GM18861 (cell line): ENCODE measurements at regions not wholly inside any gene's neighbourhood (a gene's known extent, or its start where the extent isn't known, plus 50 kb on each side); places are given as distances from the start of the nearest gene placed in this dataset.

Experiments
- ATAC-seq: cut with Tn5 transposase; IDR thresholded peaks from one replicate; pipeline ENCODE4 v1.9.1; 2021; ENCODE audit not compliant: unreplicated experiment

DNA sequence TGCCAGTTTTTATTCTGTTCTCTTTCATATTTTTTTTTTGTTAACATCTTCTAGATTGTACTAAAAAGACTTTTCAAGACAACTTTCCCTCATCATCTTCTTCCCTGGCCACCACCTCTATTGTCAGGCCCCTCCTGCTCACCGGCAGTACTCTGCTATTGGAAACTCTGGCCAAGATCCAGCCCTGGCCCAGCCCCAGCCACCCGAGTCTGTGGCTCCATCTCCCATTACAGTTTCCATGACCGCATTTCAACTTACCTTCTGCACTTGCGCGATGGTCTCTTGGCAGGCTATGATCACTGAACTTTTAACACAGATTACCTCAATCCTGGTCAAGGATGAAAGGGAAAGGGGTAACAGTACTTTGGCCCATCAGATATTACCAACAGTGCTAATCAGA, 137.7 kb upstream of the POM121L12 start:
- no peak for ATAC-seq

DNA sequence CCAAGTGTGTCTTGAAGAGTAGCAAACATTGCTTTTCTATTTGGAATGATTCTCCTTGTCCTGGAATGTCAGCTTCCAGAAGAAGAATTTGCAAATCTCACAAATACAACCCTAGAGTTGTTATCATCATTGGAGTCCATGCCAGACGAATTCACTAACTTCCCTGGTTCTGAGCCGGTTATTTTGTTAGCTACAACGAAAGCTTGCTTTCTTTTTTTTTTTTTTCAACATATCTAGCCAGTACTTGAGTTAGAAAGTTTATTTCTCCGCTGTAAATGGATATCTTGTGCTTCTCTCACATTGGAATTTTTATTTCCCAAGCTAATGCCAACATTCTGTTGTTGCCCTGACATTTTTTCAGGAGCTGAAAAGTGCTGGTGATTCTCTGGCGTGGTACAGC, 138.1 kb upstream of the POM121L12 start:
- ATAC-seq, result no peak

DNA sequence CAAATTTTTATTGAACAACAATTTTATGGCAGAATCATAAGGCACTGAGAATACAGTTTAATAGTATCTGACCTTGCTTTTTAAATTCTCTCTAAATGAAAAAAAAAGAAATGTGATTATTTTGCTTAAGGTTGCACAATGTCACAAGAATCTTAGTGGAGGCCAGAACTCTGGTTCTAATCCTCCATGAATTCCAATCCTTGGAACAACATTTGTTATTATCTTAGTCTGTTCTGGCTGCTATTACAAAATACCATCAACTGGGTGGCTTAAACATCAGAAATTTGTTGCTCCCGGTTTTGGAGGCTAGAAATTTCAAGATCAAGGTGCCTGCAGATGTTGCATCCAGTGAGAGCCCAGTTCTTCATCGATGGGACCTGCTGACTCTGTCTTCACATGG, 158.2 kb upstream of the POM121L12 start:
- ATAC-seq, result no peak

DNA sequence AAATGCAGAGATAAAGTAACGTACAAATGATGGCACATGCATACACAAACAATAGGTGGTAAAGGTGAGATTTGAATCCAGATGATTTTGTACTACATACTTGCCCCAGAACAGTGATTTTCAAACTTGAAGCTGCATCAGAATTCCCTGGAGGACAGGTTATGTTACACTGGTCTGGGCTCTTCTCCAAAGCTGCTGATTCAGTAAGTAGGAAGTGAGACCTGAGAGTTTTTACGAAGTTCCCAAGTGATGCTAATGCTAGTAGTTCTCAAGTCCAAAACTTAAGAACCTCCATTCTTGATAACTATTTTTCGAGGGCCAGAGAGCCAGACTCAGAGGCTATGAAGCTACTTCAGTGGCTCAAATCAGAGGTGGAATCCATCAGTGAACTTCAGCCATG, 159.0 kb upstream of the POM121L12 start:
- ATAC-seq, result no peak

DNA sequence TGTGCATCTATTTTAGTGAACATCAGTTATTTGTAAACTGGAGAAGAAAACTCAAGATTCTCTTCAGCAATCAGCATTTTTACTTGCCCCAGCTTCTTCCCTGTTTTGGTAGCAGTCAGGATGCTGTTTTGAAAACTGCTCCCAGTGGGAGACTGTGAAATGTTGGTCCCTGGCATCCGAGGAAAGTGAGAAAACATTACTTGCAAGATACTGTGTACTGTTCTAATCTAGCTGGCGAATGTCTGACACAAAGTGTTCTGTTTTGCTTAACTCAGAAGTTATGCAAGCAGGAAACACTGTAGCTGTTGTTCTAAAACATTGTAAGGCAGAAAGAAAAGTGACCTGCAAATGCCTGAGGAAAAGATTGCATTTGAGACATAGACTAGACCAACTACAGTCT, 171.8 kb upstream of the POM121L12 start:
- ATAC-seq, result no peak

DNA sequence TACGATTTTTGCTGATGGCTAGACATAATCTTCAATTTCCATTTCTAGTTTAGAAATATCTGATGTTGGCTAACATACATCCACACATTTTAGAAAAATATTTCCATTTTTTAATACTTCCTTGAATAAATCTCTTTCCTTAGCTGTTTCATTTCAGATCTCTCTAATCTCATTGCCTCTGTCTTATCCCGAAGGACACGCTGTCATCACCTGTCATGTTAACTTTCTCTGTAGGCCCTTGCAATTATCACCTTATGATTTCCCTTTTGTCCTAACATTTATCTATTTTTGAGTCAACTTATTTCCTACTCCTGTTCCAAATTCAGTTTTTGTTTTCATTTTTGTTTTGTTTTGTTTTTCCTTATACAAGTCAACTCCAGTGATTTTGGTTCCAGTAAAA, 173.1 kb upstream of the POM121L12 start:
- ATAC-seq, result no peak

DNA sequence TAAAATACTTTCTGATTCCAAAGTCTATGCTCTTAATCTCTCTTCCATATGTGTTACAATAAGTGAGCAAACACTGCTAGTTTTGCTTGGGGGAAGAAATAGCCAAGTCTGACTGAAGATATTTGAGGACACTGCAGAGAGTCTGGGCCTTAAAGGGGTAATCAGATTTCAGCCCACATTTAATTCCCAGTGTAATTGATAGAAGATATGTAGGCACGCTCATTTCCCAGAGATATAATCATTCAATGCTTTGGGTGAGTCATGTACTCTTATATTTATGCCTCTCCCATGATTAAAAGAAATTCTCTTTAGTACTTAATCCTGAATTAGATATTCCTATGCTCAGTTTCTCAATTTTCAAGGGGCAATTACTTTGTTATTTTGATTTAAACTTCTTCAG, 178.1 kb upstream of the POM121L12 start:
- ATAC-seq, result no peak

DNA sequence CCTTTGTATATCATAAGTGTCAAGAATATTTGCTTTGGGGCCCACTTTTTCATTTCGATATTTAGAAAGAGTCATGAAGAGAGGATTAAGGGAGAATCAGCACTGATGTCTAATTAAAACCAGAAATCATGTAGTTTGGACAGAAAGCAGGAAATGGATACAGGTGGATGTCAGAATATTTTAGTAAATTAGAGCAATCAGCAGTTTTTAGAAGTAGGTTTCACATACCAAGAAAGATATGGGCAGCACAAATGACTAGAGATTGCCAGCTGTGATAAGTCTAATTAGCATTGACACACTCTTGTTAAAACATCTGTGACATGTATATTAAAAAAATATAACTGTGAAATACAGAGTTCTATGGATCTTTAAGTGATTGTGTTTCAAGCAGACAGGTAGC, 180.8 kb upstream of the POM121L12 start:
- no peak for ATAC-seq

DNA sequence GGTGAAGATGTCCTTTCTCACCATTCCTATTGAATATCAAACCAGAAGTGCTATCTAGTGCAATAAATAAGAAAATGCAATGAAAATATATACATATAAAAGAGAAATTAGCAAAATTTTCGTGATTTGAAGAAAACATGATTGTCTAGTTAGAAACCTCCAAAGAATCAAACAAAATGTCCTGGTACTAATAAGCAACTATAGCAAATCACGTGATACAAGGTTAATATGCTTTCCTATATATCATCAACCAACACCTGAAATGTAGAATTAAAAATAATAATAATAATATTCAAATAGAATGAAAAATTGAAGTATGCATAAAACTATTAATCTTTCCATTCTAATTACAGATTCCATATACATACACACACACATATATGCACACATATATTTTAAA, 183.9 kb upstream of the POM121L12 start:
- no peak for ATAC-seq

DNA sequence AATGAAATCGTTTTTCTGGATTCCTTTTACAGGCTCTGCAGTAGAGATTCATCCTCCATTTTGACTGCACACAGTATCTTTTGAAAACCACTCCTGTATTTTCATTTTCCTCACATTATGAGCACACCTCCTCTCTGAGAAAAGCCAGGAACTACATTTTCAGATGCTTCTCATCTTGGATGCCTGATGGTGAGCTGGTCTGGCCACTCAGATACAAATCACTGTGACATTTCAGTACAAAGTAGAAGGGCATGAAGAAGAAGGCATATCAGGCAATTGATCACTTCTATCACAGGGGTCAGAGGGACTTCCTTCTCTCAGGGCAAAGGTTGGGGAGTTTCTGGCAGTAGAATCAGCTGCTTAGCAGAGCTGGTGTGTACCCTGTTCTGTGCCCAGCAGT, 192.0 kb upstream of the POM121L12 start:
- ATAC-seq, result no peak

DNA sequence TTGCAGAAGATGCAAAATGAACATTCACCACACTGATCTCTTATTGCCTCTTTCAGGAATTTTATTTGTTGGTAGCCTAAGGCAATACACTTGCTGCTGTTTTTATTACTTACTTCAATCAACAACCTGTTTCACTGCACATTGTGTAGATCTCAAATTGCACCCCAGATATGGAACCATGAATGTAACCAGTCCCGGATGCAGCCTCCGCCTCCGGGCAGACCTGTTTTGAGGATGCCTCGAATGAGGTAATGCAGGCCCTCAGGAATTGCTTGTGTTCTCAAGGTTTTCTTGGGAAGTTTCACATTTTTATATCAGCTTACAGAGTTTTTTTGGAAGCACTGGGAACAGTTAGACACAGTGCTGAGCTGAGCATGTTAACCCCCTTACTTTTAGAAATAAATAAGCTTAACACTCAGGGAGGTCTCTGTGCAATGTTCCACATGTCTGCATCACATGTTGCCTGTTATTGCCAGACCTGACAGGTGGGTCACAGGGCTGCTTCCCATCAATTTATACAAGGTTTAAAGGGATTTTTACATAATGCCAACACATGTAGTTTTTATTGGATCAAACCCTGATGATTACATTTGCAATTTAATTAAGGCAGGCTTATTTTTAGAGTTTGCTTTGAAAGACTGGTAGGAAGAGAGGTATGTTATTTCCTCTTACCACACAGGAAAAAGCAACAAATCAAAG, 193.1 kb upstream of the POM121L12 start:
- ATAC-seq, result no peak

DNA sequence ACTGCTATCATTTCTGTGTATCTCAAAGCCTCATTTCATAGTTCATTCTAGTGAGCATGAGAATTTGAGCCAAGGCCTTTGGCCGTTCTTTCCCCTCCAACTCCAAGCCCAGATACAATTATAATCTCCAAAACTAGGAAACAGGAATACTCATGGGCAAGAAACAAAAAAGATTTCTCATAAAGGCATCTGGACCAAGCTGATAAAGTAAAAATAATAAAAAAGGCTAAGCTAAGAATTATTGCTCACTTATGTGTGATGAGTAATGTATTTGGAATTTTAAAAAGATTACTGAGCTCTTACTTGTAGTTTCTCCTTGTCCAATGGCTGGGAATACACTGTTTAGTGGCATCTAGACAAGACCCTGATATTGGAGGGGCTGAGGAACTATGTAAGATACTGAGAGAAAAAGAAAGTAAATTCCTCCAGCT, 196.4 kb upstream of the POM121L12 start:
- no peak for ATAC-seq

DNA sequence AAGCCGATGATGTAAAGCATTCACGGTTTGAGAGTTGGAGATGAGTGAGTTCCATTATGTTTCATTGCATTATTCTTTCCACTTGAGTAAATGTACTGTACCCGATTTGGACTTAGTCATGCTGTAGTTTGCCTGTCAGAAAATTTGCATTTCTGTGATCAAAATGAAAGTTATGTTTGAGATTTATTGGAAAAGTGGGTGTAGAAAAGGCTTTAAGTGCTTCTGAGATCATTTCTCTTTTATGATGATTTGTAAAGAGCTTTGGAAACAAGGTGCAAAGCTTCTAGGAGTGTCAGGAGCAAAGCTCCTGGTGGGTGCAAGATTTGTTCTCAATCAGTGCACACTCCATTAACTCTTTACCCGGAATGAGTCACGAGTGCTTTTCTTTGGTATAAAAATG, 204.1 kb upstream of the POM121L12 start:
- ATAC-seq, result no peak

DNA sequence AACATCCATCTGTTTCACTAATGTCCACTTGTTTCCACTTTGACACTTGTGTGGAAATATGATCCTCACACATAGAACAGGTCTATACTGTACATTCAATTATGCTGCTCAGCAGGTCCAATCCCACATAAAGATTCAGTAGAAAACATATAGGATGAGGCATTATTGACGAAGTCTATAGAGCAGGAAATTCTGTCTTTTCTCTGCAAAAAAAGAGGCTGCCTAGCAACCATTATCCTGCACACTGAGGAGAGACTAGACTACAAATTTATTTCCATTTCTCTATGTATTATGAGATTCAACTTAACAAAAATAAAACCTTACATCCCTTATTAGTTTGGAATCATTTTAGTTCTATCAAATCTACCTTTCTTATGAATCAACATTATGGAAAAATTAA, 204.6 kb upstream of the POM121L12 start:
- no peak for ATAC-seq

DNA sequence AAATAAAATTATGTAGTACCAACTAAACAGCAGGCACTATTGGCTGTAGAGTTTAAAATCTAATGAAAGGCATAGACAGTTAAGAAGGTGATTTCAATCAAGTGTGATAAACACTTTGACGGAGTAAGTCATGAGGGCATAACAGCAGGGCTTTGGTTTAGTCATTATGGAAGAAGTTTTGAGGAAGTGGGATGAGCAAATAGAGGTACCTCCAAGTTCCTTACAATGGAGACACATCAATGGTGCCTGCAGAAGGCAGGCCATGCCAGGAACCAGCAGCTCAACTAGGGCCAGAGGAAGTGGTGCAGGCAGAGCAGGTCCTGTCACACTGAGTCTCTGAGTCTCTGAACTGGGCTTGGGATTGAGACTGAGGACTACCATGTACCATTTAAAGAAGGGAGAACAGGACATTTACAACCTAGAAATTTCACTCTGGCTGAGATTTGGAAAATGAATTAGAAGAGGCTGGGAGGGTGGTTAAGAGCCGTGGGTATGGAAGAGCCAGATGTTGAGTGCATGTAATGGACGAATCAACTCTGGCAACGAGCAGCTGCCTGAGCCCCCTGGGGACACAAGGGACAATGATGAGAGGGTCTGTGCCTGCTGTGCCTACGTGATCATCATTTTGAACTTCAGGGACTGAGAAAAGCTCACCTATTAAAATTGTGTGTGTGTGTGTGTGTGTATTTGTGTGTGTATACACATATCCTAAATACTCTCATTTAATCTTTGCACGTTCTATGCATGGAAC, 208.7 kb upstream of the POM121L12 start:
- no peak for ATAC-seq

DNA sequence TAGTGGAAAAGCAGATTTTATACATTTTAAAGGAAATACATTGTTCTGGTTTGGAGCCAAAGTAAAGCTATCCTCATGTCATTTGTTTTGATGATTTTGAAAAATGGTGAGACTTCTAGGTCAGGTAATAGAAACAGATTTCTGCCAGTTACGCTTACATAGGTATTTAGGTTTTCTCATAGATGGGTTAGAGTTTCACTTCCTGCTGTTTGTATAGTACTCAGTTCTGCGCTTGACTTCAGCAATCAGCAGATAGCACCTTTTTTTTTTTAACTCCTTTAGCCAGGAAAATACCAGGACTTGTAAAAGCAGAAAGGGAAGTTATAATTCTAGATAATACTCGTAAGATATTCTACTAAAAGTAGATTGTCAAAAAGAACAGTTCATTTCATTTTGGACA, 209.8 kb upstream of the POM121L12 start:
- no peak for ATAC-seq

DNA sequence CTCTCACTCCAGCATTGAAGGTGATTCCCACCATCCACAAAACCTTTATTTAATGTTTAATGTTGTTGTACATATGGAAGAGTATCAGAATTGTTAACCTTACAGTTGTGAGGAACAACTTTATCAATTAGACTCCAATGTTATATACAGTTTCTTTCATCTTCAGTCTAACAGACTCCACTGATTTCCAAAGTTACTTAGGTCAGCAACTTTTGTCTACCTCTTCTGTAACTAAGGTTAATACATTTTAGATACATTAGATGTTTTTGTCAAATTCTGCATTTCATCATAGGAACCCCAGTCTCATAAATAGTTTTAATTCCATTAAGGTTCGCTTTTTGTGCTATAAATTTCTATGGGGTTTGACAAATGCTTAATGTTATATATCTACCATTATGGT, 223.9 kb upstream of the POM121L12 start:
- no peak for ATAC-seq

DNA sequence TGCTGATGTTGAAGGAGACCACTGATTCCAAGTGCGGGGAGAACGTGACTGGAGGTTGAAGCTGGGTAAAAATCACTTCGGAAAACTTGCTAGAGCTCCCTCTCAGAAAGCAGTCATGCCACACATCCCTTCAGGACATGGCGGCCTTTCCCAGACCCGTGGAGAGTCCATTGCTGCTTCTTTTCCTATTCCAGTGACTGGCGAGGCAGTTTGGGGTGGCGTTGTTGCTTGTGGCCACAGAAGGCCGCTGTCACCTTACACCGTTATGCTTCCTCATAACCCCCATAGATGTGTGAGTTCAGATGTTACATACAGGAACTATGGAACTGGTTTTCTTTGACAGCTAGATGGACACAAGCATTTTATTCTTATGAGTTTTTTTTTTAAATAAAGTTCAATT, 235.6 kb upstream of the POM121L12 start:
- ATAC-seq, result no peak

DNA sequence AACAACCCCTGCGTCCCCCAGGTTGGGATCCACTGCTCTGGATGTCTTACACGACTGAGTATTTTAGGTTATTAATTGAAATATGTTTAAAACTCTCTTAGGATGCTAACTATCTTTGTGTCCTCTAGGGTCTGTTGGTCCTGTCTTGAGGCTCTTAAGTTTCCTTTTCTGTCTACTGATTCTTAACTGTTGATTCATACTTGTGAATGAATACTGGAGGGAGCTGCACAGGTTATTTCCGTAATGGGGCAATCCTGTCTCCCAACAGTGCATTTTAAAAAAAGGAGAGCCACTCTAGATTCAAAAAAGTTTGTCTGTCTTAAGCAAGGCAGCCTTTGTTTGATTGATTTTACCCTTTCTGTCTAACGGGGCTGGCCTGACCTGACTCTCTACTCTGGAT, 237.6 kb upstream of the POM121L12 start:
- no peak for ATAC-seq

DNA sequence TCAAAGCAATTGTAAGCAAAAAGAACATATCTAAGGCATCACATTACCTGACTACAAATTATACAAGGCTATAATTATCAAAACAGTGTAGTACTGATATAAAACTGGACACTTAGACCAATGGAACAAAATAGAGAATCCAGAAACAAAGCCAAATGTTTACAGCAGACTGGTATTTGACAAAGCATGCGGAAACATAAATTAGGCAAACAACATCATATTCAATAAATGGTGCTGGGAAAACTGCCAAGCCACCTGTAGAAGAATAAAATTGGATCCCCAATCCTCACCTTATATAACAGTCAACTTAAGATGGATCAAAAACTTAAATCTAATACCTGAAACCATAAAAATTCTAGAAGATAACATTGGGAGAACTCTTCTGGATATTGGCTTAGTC, 240.8 kb upstream of the POM121L12 start:
- ATAC-seq, result no peak

DNA sequence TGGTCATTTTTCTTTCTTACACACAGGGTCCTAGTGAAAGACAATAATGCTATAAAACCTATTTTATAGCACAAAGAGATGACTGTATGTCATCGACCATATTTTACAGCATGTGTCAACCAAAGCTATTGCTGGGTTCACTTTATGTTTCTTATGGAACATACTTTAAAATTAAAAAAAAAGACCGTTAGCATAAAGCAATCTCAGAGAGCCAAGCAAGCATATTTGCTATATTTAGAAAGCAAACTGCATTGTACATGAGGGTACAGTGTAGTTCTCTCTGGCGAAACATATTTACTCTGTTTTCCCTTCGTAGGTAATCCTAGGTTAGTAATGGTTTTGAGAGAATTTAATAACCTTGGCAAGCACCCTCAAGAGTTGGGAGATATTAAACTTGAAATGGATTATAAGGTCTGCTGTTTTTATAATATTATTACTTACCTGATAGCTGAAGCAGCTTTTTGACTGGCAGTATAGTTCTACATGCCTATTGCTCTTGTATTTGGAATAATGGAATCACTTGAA, 244.2 kb upstream of the POM121L12 start:
- no peak for ATAC-seq

DNA sequence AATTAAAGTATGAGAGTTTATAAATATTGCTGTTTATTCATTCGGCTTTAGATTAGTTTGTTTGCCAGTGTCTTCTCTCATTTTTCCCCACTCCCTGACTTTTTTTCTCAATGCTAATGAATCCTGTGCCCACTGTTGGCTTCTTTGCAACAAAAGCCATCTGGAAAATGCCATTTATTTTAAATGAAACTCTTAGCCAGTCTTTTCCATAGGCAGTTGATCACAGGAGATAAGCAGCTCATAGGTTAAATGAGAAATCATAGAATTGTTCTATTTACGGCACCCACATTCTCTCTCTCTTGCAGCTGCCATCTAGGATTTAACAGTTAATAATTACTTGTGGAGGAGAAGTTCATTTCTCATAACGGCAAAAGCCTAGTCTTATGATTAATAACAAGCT, 249.3 kb upstream of the POM121L12 start:
- no peak for ATAC-seq

DNA sequence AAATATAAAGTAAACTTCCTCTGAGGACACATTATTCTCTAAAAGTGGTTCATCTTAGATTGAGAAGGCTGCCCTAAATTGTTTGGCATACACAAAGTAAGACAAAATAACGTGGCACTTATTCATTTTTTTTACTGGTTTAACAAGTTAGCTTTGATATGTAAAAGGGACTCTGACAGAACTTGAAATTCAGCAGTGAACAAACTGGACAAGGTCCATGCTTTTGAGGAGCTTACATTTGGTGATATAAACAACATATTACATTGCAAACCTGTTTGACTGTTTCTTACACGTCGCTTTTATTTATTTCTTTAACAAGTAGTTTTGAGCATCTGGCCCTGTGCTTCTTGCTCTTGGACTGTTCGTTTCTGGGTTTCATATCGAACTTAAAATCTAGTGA, 253.1 kb upstream of the POM121L12 start:
- ATAC-seq, result no peak
